NT2/D1 (cell line): ENCODE measurements at regions not wholly inside any gene's neighbourhood (a gene's known extent, or its start where the extent isn't known, plus 50 kb on each side); places are given as distances from the start of the nearest gene placed in this dataset.

Experiments used
- DNase-seq: peaks from one replicate; pipeline ENCODE4 v3.0.0-alpha.2; 2011; ENCODE audit warnings: low read depth, low spot score
- H3K27me3 ChIP-seq: 2 replicates; pipeline ENCODE4 v1.6.0; 2011; ENCODE audit warnings: mild to moderate bottlenecking; ENCODE audit not compliant: insufficient read length, insufficient read depth
- H3K36me3 ChIP-seq: 2 replicates; pipeline ENCODE4 v1.6.1; 2011; ENCODE audit warnings: mild to moderate bottlenecking, low read length, mixed read lengths; ENCODE audit not compliant: insufficient read depth, insufficient read length
- H3K4me1 ChIP-seq: 2 replicates; pipeline ENCODE4 v1.5.1; 2011; ENCODE audit not compliant: insufficient read depth, insufficient read length
- H3K4me3 ChIP-seq: 2 replicates; pipeline ENCODE4 v1.5.1; 2011; ENCODE audit warnings: low read depth; ENCODE audit not compliant: insufficient read length
- H3K9ac ChIP-seq: 2 replicates; pipeline ENCODE4 v1.6.0; 2011; ENCODE audit warnings: low read depth; ENCODE audit not compliant: insufficient read length
- H3K9me3 ChIP-seq: 2 replicates; pipeline ENCODE4 v1.5.1; 2011; ENCODE audit warnings: mild to moderate bottlenecking, low read length; ENCODE audit not compliant: insufficient read depth
- SUZ12 ChIP-seq: IDR thresholded peaks from 2 replicates; pipeline ENCODE4 v1.6.1; 2011; ENCODE audit not compliant: insufficient read length, insufficient read depth; ENCODE audit errors: extremely low read depth
- YY1 ChIP-seq: IDR thresholded peaks from 2 replicates; pipeline ENCODE4 v1.6.1; 2011; ENCODE audit not compliant: insufficient read length, insufficient read depth
- ZNF274 ChIP-seq: IDR thresholded peaks from 2 replicates; pipeline ENCODE4 v1.6.1; 2011; ENCODE audit warnings: mild to moderate bottlenecking, low read depth, low read length

- H3K9ac ChIP-seq = no peak overlapping the region
- no peaks in the 10 kb centered on the region for H3K27me3 ChIP-seq
- no peaks in the 10 kb centered on the region for H3K9me3 ChIP-seq
- DNase-seq = no peak
- no peaks in the 10 kb centered on the region for H3K4me1 ChIP-seq
- H3K36me3 ChIP-seq = no peaks in the 10 kb centered on the region
- TF ChIP-seq ZNF274 (no peak), YY1 (no peak), SUZ12 (no peak)
- H3K4me3 ChIP-seq = no peak overlapping the region
Observed at GRCh38 chr1:218938259-218938658, 235.4 kb upstream of the LYPLAL1 start.

GRCh38 chr1:218939095-218939494 is 234.6 kb upstream of the LYPLAL1 start:
- no peak overlapping the region for H3K9ac ChIP-seq
- TF ChIP-seq ZNF274 = no peak
- TF ChIP-seq YY1 = no peak
- no peak for TF ChIP-seq SUZ12
- no peak for DNase-seq
- H3K4me3 ChIP-seq = no peak overlapping the region
- H3K9me3 ChIP-seq = no peaks in the 10 kb centered on the region
- no peaks in the 10 kb centered on the region for H3K36me3 ChIP-seq
- no peaks in the 10 kb centered on the region for H3K4me1 ChIP-seq
- H3K27me3 ChIP-seq = no peaks in the 10 kb centered on the region

- no peaks in the 10 kb centered on the region for H3K9me3 ChIP-seq
- no peak for DNase-seq
- no peak overlapping the region for H3K9ac ChIP-seq
- no peaks in the 10 kb centered on the region for H3K27me3 ChIP-seq
- H3K36me3 ChIP-seq = no peaks in the 10 kb centered on the region
- no peak overlapping the region for H3K4me3 ChIP-seq
- no peaks in the 10 kb centered on the region for H3K4me1 ChIP-seq
- TF ChIP-seq SUZ12 (no peak), ZNF274 (no peak), YY1 (no peak)
Observed at GRCh38 chr1:218942431-218942830, 231.2 kb upstream of the LYPLAL1 start.

- Histone ChIP-seq H3K4me3 (no peak overlapping the region), H3K4me1 (no peaks in the 10 kb centered on the region), H3K27me3 (no peaks in the 10 kb centered on the region), H3K36me3 (no peaks in the 10 kb centered on the region), H3K9me3 (no peaks in the 10 kb centered on the region), H3K9ac (no peak overlapping the region)
- no peak for TF ChIP-seq ZNF274
- TF ChIP-seq YY1 = no peak
- no peak for TF ChIP-seq SUZ12
- no peak for DNase-seq
Observed at GRCh38 chr1:218943371-218943770, 230.3 kb upstream of the LYPLAL1 start.

GRCh38 chr1:218945050-218945449 is 228.6 kb upstream of the LYPLAL1 start:
- TF ChIP-seq ZNF274 (no peak), SUZ12 (no peak)
- H3K4me1 ChIP-seq = no peaks in the 10 kb centered on the region
- no peaks in the 10 kb centered on the region for H3K36me3 ChIP-seq
- H3K9ac ChIP-seq = no peak overlapping the region
- no peak for DNase-seq
- H3K27me3 ChIP-seq = no peaks in the 10 kb centered on the region
- H3K9me3 ChIP-seq = no peaks in the 10 kb centered on the region
- H3K4me3 ChIP-seq = no peak overlapping the region

GRCh38 chr1:218946147-218946546 is 227.5 kb upstream of the LYPLAL1 start:
- no peak overlapping the region for H3K4me3 ChIP-seq
- no peaks in the 10 kb centered on the region for H3K36me3 ChIP-seq
- H3K27me3 ChIP-seq = no peaks in the 10 kb centered on the region
- TF ChIP-seq SUZ12 = no peak
- no peak for TF ChIP-seq ZNF274
- TF ChIP-seq YY1 = no peak
- H3K4me1 ChIP-seq = no peaks in the 10 kb centered on the region
- no peak overlapping the region for H3K9ac ChIP-seq
- no peaks in the 10 kb centered on the region for H3K9me3 ChIP-seq
- no peak for DNase-seq

GRCh38 chr1:218948446-218948845 is 225.2 kb upstream of the LYPLAL1 start:
- Histone ChIP-seq H3K9ac (no peak overlapping the region), H3K4me3 (no peak overlapping the region), H3K9me3 (no peaks in the 10 kb centered on the region), H3K27me3 (no peaks in the 10 kb centered on the region), H3K4me1 (no peaks in the 10 kb centered on the region), H3K36me3 (no peaks in the 10 kb centered on the region)
- DNase-seq = no peak
- TF ChIP-seq YY1 = no peak
- TF ChIP-seq SUZ12 = no peak
- no peak for TF ChIP-seq ZNF274

GRCh38 chr1:218953386-218953785 is 220.3 kb upstream of the LYPLAL1 start:
- H3K4me1 ChIP-seq = no peaks in the 10 kb centered on the region
- no peak overlapping the region for H3K4me3 ChIP-seq
- H3K36me3 ChIP-seq = no peaks in the 10 kb centered on the region
- no peaks in the 10 kb centered on the region for H3K27me3 ChIP-seq
- TF ChIP-seq SUZ12 = no peak
- no peak for TF ChIP-seq ZNF274
- TF ChIP-seq YY1 = no peak
- H3K9me3 ChIP-seq = no peaks in the 10 kb centered on the region
- no peak for DNase-seq
- no peak overlapping the region for H3K9ac ChIP-seq
